Right atrium auricular region (tissue), 2 donors: ENCODE measurements at regions not wholly inside any gene's neighbourhood (a gene's known extent, or its start where the extent isn't known, plus 50 kb on each side); places are given as distances from the start of the nearest gene placed in this dataset.

Source experiments
- DNase-seq: peaks from one replicate; pipeline ENCODE4 v3.0.0-alpha.2; 2019; ENCODE audit warnings: low spot score
- H3K27ac ChIP-seq, 2 donors: fragments of 200-600 bp; sonication (generic); 1 replicate in 1 of 2; 2 replicates in 1 of 2; pipeline ENCODE4 v1.5.1; 2016 to 2019
- H3K27me3 ChIP-seq, 2 donors: fragments of 200-600 bp; sonication (generic); one replicate each; pipeline versions ENCODE4 v1.5.1 to v1.6.0; 2017 to 2019
- H3K36me3 ChIP-seq: fragments of 200-600 bp; sonication (generic); one replicate; pipeline ENCODE4 v1.5.1; 2016
- H3K4me1 ChIP-seq, 2 donors: fragments of 200-600 bp; sonication (generic); one replicate each; pipeline versions ENCODE4 v1.5.1 to v1.6.0; 2017 to 2019
- H3K4me3 ChIP-seq, 2 donors: fragments of 200-600 bp; sonication (generic); 1 replicate in 1 of 2; 2 replicates in 1 of 2; pipeline ENCODE4 v1.5.1; 2017 to 2019; ENCODE audit warnings: mild to moderate bottlenecking in 1 of 2, moderate library complexity in 1 of 2
- H3K9me3 ChIP-seq, 2 donors: fragments of 200-600 bp; sonication (generic); one replicate each; pipeline ENCODE4 v1.5.1; 2019
- TF ChIP-seq, protein P1 (sequence below), 2 donors: fragments of 200-600 bp; sonication (generic); IDR thresholded peaks; one replicate each; pipeline ENCODE4 v1.5.1; 2019; ENCODE audit warnings: antibody characterized with exemption in 2 of 2

- no peak overlapping the region for H3K27ac ChIP-seq
- H3K27me3 ChIP-seq: no peaks in the 10 kb centered on the region
- H3K9me3 ChIP-seq: no peaks in the 10 kb centered on the region
- H3K36me3 ChIP-seq: no peaks in the 10 kb centered on the region
- TF ChIP-seq, protein P1, sequence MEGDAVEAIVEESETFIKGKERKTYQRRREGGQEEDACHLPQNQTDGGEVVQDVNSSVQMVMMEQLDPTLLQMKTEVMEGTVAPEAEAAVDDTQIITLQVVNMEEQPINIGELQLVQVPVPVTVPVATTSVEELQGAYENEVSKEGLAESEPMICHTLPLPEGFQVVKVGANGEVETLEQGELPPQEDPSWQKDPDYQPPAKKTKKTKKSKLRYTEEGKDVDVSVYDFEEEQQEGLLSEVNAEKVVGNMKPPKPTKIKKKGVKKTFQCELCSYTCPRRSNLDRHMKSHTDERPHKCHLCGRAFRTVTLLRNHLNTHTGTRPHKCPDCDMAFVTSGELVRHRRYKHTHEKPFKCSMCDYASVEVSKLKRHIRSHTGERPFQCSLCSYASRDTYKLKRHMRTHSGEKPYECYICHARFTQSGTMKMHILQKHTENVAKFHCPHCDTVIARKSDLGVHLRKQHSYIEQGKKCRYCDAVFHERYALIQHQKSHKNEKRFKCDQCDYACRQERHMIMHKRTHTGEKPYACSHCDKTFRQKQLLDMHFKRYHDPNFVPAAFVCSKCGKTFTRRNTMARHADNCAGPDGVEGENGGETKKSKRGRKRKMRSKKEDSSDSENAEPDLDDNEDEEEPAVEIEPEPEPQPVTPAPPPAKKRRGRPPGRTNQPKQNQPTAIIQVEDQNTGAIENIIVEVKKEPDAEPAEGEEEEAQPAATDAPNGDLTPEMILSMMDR (IDR thresholded peaks at IDR 0.05): no peak
- DNase-seq: no peak
- no peak overlapping the region for H3K4me3 ChIP-seq
- no peaks in the 10 kb centered on the region for H3K4me1 ChIP-seq
These were observed 159.0 kb upstream of the IGSF21 start for GRCh38 chr1:17948594-17948993.

DNA sequence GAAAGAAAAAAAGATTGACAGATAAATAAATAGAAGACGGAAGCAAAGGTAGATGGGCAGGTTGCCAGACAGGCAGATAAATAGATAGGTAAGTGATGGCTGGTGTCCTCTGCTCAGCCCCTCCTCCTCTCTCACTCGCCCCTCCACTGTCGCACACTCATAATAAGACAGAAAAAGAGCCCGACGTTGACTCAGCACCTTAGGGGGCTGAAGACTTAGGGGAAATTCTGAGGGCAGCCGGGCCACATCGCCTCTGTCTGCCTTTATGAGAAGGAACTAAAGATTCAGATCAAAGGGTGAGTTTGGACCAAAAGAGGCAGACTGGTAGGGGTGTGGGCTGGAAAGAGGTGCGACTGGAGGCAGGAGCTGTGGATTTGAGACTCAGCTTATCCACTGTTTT, 158.1 kb upstream of the IGSF21 start:
- Histone ChIP-seq H3K9me3 (no peaks in the 10 kb centered on the region), H3K4me1 (no peaks in the 10 kb centered on the region), H3K27ac (no peak overlapping the region), H3K36me3 (no peaks in the 10 kb centered on the region), H3K4me3 (no peak overlapping the region), H3K27me3 (no peaks in the 10 kb centered on the region)
- no peak for DNase-seq
- TF ChIP-seq, protein P1 (IDR thresholded peaks at IDR 0.05): no peak

- Histone ChIP-seq H3K4me3 (no peak overlapping the region), H3K27ac (no peak overlapping the region), H3K27me3 (no peaks in the 10 kb centered on the region), H3K36me3 (no peaks in the 10 kb centered on the region), H3K9me3 (no peaks in the 10 kb centered on the region), H3K4me1 (no peaks in the 10 kb centered on the region)
- TF ChIP-seq, protein P1 (IDR thresholded peaks at IDR 0.05): no peak
- no peak for DNase-seq
These were observed 156.9 kb upstream of the IGSF21 start for GRCh38 chr1:17950728-17951127.

GRCh38 chr1:17952506-17952905, 155.1 kb upstream of the IGSF21 start:
- Histone ChIP-seq H3K27ac (no peak overlapping the region), H3K9me3 (no peaks in the 10 kb centered on the region), H3K36me3 (no peaks in the 10 kb centered on the region), H3K4me3 (no peak overlapping the region), H3K27me3 (no peaks in the 10 kb centered on the region), H3K4me1 (no peaks in the 10 kb centered on the region)
- no peak for DNase-seq
- TF ChIP-seq, protein P1 (IDR thresholded peaks at IDR 0.05): no peak

DNA sequence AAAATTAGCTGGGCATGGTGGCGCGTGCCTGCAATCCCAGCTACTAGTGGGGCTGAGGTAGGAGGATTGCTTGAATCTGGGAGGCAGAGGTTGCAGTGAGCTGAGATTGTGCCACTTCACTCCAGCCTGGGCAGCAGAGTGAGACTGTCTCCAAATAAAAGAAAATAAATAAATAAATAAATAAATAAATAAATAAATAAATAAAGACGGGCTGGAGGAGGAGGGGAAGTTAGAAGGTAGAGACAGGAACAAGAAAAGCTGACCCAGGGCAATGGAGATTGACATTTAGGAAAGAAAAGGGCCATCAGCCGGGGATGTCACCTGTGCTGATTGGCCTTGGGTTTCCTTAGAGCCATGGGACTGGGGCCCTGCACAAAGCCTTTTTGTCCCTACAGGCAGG, 153.7 kb upstream of the IGSF21 start:
- TF ChIP-seq, protein P1 (IDR thresholded peaks at IDR 0.05): no peak
- Histone ChIP-seq H3K4me3 (no peak overlapping the region), H3K27ac (no peak overlapping the region), H3K27me3 (no peaks in the 10 kb centered on the region), H3K36me3 (no peaks in the 10 kb centered on the region), H3K4me1 (no peaks in the 10 kb centered on the region), H3K9me3 (no peaks in the 10 kb centered on the region)
- DNase-seq: no peak
